Caco-2 (cell line): ENCODE measurements at regions not wholly inside any gene's neighbourhood (a gene's known extent, or its start where the extent isn't known, plus 50 kb on each side); places are given as distances from the start of the nearest gene placed in this dataset.

Source experiments
- BruUV-seq: library from RNA; stranded (reverse); fragments of 400-500 nt; replicated peaks from 2 replicates; lab custom pipeline; 2021; lab: Mats Ljungman, UMichigan
- CTCF ChIA-PET: fragments of 300-600 bp; sonication (Branson Sonifier 250); formaldehyde crosslinking; loops from one replicate; lab custom pipeline; 2022; ENCODE audit warnings: antibody characterized with exemption; lab: Charles Lee
- POLR2A ChIA-PET: fragments of 300-600 bp; sonication (Branson Sonifier 250); formaldehyde crosslinking; loops from one replicate; lab custom pipeline; 2022; ENCODE audit warnings: antibody characterized with exemption; lab: Charles Lee
- DNase-seq, 2 experiments: peaks; one replicate each; pipeline versions ENCODE4 v3.0.0 to v3.0.0-alpha.2; 2020 to 2022
- H3K27me3 ChIP-seq: replicated peaks from 2 replicates; pipeline ENCODE4 v1.6.0; 2011; ENCODE audit warnings: low read length; ENCODE audit not compliant: control insufficient read depth, insufficient read depth
- H3K36me3 ChIP-seq: 2 replicates; pipeline ENCODE4 v1.5.1; 2011; ENCODE audit warnings: low read length; ENCODE audit not compliant: control insufficient read depth, insufficient read depth
- H3K4me1 ChIP-seq: fragments of 250-450 bp; sonication (Bioruptor Pico); 2 replicates; pipeline ENCODE4 v1.5.1; 2020; ENCODE audit warnings: mild to moderate bottlenecking
- H3K4me3 ChIP-seq: 2 replicates; pipeline ENCODE4 v1.5.1; 2011; ENCODE audit warnings: low read depth, mild to moderate bottlenecking, control low read depth, low read length
- H3K9me3 ChIP-seq: fragments of 250-450 bp; sonication (Bioruptor Pico); 2 replicates; pipeline ENCODE4 v1.5.1; 2020; ENCODE audit warnings: mild to moderate bottlenecking, moderate library complexity
- H3K27ac Mint-ChIP-seq: one replicate; pipeline ENCODE4 v1.8.0; 2022; ENCODE audit warnings: mixed read lengths; ENCODE audit not compliant: unreplicated experiment
- H3K27me3 Mint-ChIP-seq: one replicate; pipeline ENCODE4 v1.8.0; 2022; ENCODE audit warnings: mixed read lengths; ENCODE audit not compliant: insufficient read depth, unreplicated experiment
- H3K36me3 Mint-ChIP-seq: one replicate; pipeline ENCODE4 v1.8.0; 2022; ENCODE audit warnings: mild to moderate bottlenecking, mixed read lengths; ENCODE audit not compliant: insufficient read depth, unreplicated experiment
- H3K4me1 Mint-ChIP-seq: one replicate; pipeline ENCODE4 v1.8.0; 2022; ENCODE audit warnings: low read depth, mixed read lengths; ENCODE audit not compliant: unreplicated experiment
- H3K4me3 Mint-ChIP-seq: one replicate; pipeline ENCODE4 v1.8.0; 2022; ENCODE audit warnings: mild to moderate bottlenecking, moderate library complexity, mixed read lengths; ENCODE audit not compliant: unreplicated experiment
- H3K9me3 Mint-ChIP-seq: one replicate; pipeline ENCODE4 v1.8.0; 2022; ENCODE audit warnings: mixed read lengths; ENCODE audit not compliant: unreplicated experiment
- CTCF ChIP-seq, 2 experiments: fragments of 200-600 bp in 1 of 2; IDR thresholded peaks; 1 replicate in 1 of 2; 2 replicates in 1 of 2; pipeline versions ENCODE4 v1.5.1 to v1.8.0; 2011 to 2022; ENCODE audit warnings: antibody characterized with exemption in 1 of 2, control low read depth in 1 of 2, inconsistent platforms in 1 of 2, low read depth in 1 of 2, low read length in 1 of 2, mild to moderate bottlenecking in 1 of 2, moderate library complexity in 1 of 2; ENCODE audit not compliant: insufficient read depth in 1 of 2, severe bottlenecking in 1 of 2, unreplicated experiment in 1 of 2
- intact Hi-C: fragments of 100-400 bp; cut with micrococcal nuclease; formaldehyde crosslinking; loops from one replicate; pipeline ENCODE4 v1.10.0; 2022; ENCODE audit not compliant: unreplicated experiment

- TF ChIP-seq CTCF (IDR thresholded peaks at IDR 0.05; ENCODE audit: insufficient read depth in 1 of 2, low read depth in 1 of 2, low read length in 1 of 2, severe bottlenecking in 1 of 2, unreplicated experiment in 1 of 2), result no peak
- H3K4me1 ChIP-seq, result no peaks in the 10 kb centered on the region
- Mint-ChIP-seq H3K4me1 (no peaks in the 10 kb centered on the region), H3K9me3 (no peaks in the 10 kb centered on the region), H3K36me3 (no peaks in the 10 kb centered on the region), H3K27me3 (no peaks in the 10 kb centered on the region), H3K4me3 (no peak overlapping the region), H3K27ac (no peak overlapping the region)
- H3K9me3 ChIP-seq, result no peaks in the 10 kb centered on the region
- ChIA-PET CTCF (no interaction called here), POLR2A (no interaction called here)
- intact Hi-C loops, result no loop called here
- no peaks in the 10 kb centered on the region for H3K27me3 ChIP-seq
- no peaks in the 10 kb centered on the region for H3K36me3 ChIP-seq
- DNase-seq, result no peak
- no TSS peak for BruUV-seq
- H3K4me3 ChIP-seq, result no peak overlapping the region
Measured at GRCh38 chrX:28311466-28311865, 275.8 kb upstream of the IL1RAPL1 start.

GRCh38 chrX:28303486-28303885 lies 283.8 kb upstream of the IL1RAPL1 start:
- no peaks in the 10 kb centered on the region for H3K36me3 ChIP-seq
- no peaks in the 10 kb centered on the region for H3K9me3 ChIP-seq
- Mint-ChIP-seq H3K4me1 (no peaks in the 10 kb centered on the region), H3K4me3 (no peak overlapping the region), H3K36me3 (no peaks in the 10 kb centered on the region), H3K27ac (no peak overlapping the region), H3K9me3 (no peaks in the 10 kb centered on the region), H3K27me3 (no peaks in the 10 kb centered on the region)
- POLR2A ChIA-PET, result no interaction called here
- no peaks in the 10 kb centered on the region for H3K4me1 ChIP-seq
- BruUV-seq, result no TSS peak
- H3K27me3 ChIP-seq, result no peaks in the 10 kb centered on the region
- DNase-seq, result no peak
- TF ChIP-seq CTCF (IDR thresholded peaks at IDR 0.05; ENCODE audit: insufficient read depth in 1 of 2, low read depth in 1 of 2, low read length in 1 of 2, severe bottlenecking in 1 of 2, unreplicated experiment in 1 of 2), result no peak
- intact Hi-C loops, result no loop called here
- CTCF ChIA-PET, result no interaction called here
- H3K4me3 ChIP-seq, result no peak overlapping the region

- no peak for TF ChIP-seq CTCF (IDR thresholded peaks at IDR 0.05; ENCODE audit: insufficient read depth in 1 of 2, low read depth in 1 of 2, low read length in 1 of 2, severe bottlenecking in 1 of 2, unreplicated experiment in 1 of 2)
- DNase-seq, result no peak
- POLR2A ChIA-PET, result no interaction called here
- no peak overlapping the region for H3K27ac Mint-ChIP-seq
- Histone ChIP-seq H3K27me3 (no peaks in the 10 kb centered on the region), H3K4me3 (no peak overlapping the region), H3K4me1 (no peaks in the 10 kb centered on the region), H3K9me3 (no peaks in the 10 kb centered on the region), H3K36me3 (no peaks in the 10 kb centered on the region)
- CTCF ChIA-PET, result no interaction called here
- H3K27me3 Mint-ChIP-seq, result no peaks in the 10 kb centered on the region
- H3K4me3 Mint-ChIP-seq, result no peak overlapping the region
- no peaks in the 10 kb centered on the region for H3K4me1 Mint-ChIP-seq
- BruUV-seq, result no TSS peak
- intact Hi-C loops, result no loop called here
- H3K9me3 Mint-ChIP-seq, result no peaks in the 10 kb centered on the region
- H3K36me3 Mint-ChIP-seq, result no peaks in the 10 kb centered on the region
Measured at GRCh38 chrX:28278726-28279125, 297.5 kb upstream of the DCAF8L1 start.
